HG02678 (cell line): ENCODE measurements at regions not wholly inside any gene's neighbourhood (a gene's known extent, or its start where the extent isn't known, plus 50 kb on each side); places are given as distances from the start of the nearest gene placed in this dataset.

Experiments used
- ATAC-seq: cut with Tn5 transposase; IDR thresholded peaks from one replicate; pipeline ENCODE4 v1.9.1; 2021; ENCODE audit warnings: mild to moderate bottlenecking, moderate library complexity; ENCODE audit not compliant: unreplicated experiment

GRCh38 chr3:82053236-82053635, 291.8 kb upstream of the GBE1 start:
- ATAC-seq: no peak

- ATAC-seq: no peak
Measured at GRCh38 chr3:82050382-82050781, 288.9 kb upstream of the GBE1 start.

GRCh38 chr3:82048711-82049110, 287.3 kb upstream of the GBE1 start:
- ATAC-seq: no peak

DNA sequence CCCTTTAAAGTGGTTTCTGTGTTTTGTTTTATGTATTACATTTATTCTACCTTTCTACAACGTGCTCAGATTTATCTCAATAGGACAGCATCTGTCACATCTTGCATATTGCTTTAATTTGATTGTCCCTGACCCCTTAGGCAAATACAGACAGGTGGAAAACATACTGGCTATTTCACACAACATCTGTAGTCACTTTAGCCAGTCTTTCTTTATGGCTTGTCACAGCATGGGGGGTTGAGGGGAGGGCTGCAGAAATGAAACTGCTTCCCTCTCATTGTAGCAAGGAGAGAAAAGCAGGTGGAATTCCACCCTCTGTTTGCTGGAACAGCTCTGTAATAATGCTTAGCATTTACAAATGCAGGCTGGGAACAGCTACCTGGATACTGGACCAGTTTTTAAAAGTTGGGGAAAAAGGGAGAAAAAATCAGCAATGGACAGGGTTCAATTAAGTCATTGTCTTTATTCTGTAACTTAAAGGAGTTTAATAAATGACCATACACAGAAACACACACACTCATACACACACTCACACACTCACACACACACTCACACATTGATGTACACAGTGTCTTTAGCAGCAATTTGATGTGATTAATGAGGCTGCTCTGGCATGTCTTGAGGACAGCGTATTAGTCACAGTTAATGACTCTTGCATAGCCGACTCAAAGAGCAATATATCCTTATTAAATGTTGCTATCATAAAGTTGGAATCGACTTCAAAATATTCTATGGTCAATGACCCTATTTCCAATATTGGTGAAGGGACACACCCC, 283.7 kb upstream of the GBE1 start:
- no peak for ATAC-seq

DNA sequence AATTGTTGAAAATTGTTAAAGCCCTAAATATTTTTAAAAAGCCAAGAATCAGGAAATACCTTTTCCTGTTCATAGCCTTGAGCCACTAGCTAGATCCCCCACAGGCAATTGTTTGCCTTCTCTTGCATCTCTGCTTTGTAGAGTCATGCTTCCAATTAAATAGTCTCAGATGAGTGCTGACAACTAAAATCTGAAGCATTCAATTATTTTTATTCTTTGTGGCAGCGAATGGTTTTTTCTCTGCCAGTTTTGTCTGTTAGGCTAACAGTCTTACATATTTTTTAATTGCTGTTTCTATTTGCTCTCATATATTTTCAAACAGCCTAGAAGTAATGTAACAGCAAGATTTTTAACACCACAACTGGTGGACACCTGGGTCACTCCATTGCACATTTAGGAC, 277.1 kb upstream of the GBE1 start:
- no peak for ATAC-seq

GRCh38 chr3:82033186-82033585, 271.7 kb upstream of the GBE1 start:
- no peak for ATAC-seq

DNA sequence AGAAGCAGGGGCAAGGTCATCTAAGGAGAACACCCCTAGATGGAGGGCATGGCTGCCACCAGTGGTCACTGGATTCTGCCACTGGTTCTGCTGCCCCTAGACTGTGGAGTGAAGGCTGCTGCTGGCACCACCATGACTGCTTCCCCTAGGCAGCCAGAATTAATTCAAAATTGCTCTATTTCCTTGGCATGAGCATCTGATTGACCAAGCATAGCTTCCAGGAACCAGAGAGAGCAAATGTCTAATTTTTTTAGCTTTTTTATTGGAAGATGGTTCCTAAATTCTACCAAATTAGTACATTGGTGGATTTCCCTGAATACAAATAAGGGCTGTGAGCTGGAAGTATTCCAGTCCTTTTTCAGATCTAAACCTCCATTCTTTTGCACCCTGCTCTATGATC, 270.2 kb upstream of the GBE1 start:
- ATAC-seq: no peak

DNA sequence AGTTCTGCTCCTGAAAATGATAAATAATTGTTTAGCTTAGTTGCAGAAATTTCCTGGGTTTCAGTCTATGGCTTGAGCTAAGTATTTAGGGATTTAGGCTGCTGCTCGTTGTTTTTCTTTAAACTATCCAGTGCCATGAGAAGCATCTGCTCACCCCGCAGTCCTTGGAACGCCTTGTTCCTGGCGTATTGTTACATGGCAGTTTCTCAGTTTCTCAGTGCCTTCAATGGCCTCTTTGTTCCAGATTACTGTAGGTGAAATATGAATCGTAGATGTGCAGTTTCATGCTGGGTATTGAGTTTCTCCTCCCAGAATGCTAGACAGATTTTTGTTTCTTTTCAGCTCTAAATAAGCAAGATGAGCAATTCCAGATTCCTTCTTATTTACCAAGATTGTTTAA, 269.5 kb upstream of the GBE1 start:
- ATAC-seq: no peak

DNA sequence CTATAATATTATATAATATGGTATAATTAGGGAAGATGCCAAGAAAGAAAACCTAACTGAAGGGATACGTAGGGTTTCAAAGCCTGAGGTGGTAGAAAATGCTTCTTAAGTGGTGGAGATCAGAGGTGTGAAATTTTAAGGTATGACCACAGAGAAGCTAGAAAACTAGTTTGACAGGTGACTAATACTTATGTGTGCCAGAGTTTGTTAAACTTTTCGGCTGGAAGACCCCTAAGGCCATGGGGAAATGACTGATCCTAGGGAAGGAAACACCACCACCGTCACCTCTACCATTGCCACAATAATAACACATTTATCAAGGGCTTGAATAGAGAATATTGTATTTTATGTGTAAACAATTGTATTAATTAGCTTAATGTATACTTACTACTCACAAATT, 261.4 kb upstream of the GBE1 start:
- ATAC-seq: no peak

DNA sequence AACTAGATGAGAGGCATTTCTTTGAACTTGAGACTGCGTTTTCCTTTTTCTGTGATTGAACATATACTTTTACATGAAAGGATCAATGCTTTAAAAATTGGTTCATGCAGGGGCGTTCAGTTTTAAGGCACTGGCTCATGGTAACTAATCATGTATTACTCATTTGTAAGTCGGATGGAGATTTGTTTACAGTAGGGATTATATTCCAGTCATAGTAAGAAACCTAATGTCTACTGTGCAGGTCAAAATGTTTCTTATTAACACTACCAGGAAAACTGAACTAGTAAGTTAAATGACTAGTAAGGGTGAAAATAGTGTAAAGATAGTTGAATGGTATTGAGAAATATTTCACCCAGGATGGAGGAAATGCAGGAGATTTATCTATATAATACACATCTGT, 258.8 kb upstream of the GBE1 start:
- ATAC-seq: no peak

GRCh38 chr3:82015241-82015640, 253.8 kb upstream of the GBE1 start:
- ATAC-seq: no peak

GRCh38 chr3:82012775-82013174, 251.3 kb upstream of the GBE1 start:
- no peak for ATAC-seq

- ATAC-seq: no peak
Measured at GRCh38 chr3:82011336-82011735, 249.9 kb upstream of the GBE1 start.

DNA sequence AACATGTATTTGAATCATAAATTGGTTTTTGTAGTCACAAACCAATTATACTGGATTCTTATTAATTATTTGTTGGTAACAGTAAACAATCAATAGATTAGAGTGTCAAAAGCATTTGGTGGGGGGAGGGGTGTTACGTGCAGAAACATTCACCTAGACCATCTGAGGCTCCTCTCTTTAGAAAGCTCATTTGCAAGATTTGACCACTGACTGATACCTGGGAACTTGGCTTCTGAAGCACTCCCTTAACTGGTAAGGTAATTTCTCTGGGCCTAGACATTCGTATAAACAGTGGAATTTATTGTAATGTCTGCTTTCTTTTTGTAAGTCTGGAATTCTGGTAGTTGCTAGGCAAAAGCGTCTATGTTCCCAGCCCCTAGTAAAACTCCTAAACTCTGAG, 243.8 kb upstream of the GBE1 start:
- ATAC-seq: no peak

DNA sequence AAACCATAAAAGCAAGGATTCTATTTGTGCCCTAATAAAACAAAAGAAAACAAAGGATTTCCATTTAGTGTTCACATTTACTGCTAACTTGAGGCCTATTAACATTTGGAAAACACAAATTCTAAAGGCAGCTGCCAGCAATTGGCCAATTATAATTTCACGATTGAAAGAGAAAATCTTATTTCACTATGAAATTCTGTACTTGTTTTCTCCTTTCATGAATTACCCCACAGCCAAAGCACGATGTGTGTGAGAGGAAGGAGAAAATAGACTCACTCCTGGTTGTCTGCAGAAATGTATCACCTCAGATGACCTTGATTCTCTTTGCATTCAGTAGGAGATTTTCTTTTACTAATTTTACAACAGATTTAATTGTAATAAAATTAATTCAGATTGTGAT, 242.8 kb upstream of the GBE1 start:
- ATAC-seq: no peak

DNA sequence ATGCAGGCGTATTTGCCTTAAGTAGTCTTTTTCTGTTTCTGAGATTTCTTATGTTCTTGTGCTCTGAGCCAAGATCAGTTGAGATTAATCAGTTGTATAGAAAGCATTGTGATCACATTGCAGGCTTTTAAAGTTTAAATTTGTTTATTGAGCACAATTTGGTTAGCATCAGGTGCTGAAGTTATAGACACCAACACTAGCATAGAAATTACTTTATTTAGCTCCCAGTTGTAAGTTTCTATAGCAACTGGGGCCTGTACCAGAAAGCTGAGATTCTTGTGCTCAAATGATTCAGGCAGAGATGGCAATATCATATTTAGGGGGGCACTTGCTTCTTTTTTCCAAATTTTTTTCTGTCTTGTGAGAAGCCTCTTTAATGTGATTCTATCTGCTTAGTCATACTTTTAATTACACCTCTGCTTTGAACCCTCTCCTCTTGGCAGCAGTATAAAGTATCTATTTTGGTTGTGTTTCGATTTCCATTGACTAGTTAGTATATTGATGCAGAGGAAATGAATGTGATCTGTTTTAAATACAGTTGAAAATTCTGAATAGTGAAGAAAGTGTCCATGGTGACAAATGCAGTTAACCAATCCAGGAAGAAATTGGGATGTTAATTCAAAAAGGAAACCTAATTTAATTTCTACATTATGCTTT, 241.7 kb upstream of the GBE1 start:
- ATAC-seq: no peak

- ATAC-seq: no peak
Measured at GRCh38 chr3:82002491-82002890, 241.0 kb upstream of the GBE1 start.

- ATAC-seq: no peak
Measured at GRCh38 chr3:82001276-82001923, 240.0 kb upstream of the GBE1 start.

DNA sequence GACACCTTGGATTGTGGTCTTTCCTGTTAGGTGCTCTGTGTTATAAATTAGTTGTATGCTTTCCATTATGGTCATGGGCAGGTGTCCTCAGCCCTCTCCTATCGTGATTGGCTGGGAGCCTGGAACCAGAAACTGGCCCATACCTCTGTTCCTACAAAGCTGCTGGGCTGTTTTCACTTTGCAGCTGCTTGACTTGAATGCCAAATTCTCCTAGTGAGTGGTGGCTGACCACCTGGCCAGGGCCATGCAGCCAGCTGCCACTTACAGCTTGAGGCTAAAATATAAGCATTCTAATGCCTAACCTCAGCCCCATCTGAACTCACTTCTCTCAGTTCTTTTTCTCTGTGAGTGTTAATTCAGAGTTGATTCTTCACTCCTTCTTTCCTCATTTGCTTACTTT, 239.3 kb upstream of the GBE1 start:
- ATAC-seq: no peak

GRCh38 chr3:82000350-82000749, 238.9 kb upstream of the GBE1 start:
- no peak for ATAC-seq

DNA sequence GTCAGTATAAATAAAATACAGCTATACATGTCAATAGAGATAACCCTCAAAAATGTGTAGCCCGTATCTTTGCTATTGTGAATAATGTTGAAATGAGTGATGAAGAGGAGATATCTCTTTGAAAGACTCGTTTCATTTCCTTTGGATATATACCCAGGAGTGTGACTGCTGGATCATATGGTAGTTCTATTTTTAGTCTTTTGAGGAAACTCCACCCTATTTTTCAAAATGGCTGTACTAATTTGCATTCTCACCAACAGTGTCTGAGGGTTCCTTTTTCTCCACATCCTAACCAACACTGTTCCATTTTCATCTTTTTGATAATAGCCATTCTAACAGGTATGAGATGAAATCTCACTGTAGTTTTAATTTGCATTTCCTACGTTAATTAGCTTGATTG, 237.5 kb upstream of the GBE1 start:
- no peak for ATAC-seq

- no peak for ATAC-seq
Measured at GRCh38 chr3:81998139-81998755, 236.8 kb upstream of the GBE1 start.
